MM.1S (cell line): ENCODE measurements at regions not wholly inside any gene's neighbourhood (a gene's known extent, or its start where the extent isn't known, plus 50 kb on each side); places are given as distances from the start of the nearest gene placed in this dataset.

Experiments used
- DNase-seq: peaks from one replicate; pipeline ENCODE4 v3.0.0-alpha.2; 2015
- H2AFZ ChIP-seq: fragments of 300-600 bp; sonication (generic); 2 replicates; pipeline ENCODE4 v1.6.0; 2016; ENCODE audit warnings: antibody characterized with exemption, low read length
- H3F3A ChIP-seq: fragments of 300-600 bp; sonication (generic); 2 replicates; pipeline ENCODE4 v1.6.1; 2016; ENCODE audit warnings: mild to moderate bottlenecking, antibody characterized with exemption, low read length, moderate library complexity, mixed read lengths; ENCODE audit not compliant: insufficient read depth
- H3K27ac ChIP-seq: fragments of 300-600 bp; sonication (generic); 2 replicates; pipeline ENCODE4 v1.5.1; 2016; ENCODE audit warnings: mild to moderate bottlenecking, low read length
- H3K27me3 ChIP-seq: fragments of 300-600 bp; sonication (generic); replicated peaks from 2 replicates; pipeline ENCODE4 v1.6.0; 2016; ENCODE audit warnings: low read length; ENCODE audit not compliant: insufficient read depth
- H3K36me3 ChIP-seq: fragments of 300-600 bp; sonication (generic); replicated peaks from 2 replicates; pipeline ENCODE4 v1.6.1; 2016; ENCODE audit warnings: mild to moderate bottlenecking, low read length, mixed read lengths; ENCODE audit not compliant: insufficient read depth
- H3K4me1 ChIP-seq: fragments of 300-600 bp; sonication (generic); 2 replicates; pipeline ENCODE4 v1.6.1; 2016; ENCODE audit warnings: low read length, mixed read lengths
- H3K4me2 ChIP-seq: fragments of 300-600 bp; sonication (generic); 2 replicates; pipeline ENCODE4 v1.6.0; 2016; ENCODE audit warnings: low read depth, low read length
- H3K4me3 ChIP-seq: fragments of 300-600 bp; sonication (generic); 2 replicates; pipeline ENCODE4 v1.5.1; 2016; ENCODE audit warnings: low read length, mixed read lengths
- H3K79me2 ChIP-seq: fragments of 300-600 bp; sonication (generic); 2 replicates; pipeline ENCODE4 v1.6.1; 2016; ENCODE audit warnings: mixed run types, low read length, mixed read lengths
- H3K9ac ChIP-seq: fragments of 300-600 bp; sonication (generic); 2 replicates; pipeline ENCODE4 v1.6.1; 2016; ENCODE audit warnings: low read length, mixed read lengths
- H3K9me2 ChIP-seq: fragments of 300-600 bp; sonication (generic); replicated peaks from 2 replicates; pipeline ENCODE4 v1.6.1; 2016; ENCODE audit warnings: mild to moderate bottlenecking, low read length, mixed read lengths; ENCODE audit not compliant: insufficient read depth
- H3K9me3 ChIP-seq: fragments of 300-600 bp; sonication (generic); replicated peaks from 2 replicates; pipeline ENCODE4 v1.6.1; 2016; ENCODE audit warnings: mild to moderate bottlenecking, low read length, mixed read lengths; ENCODE audit not compliant: insufficient read depth
- H4K20me1 ChIP-seq: fragments of 300-600 bp; sonication (generic); 2 replicates; pipeline ENCODE4 v1.6.1; 2016; ENCODE audit warnings: mild to moderate bottlenecking, low read length, moderate library complexity, mixed read lengths; ENCODE audit not compliant: insufficient read depth
- CTCF ChIP-seq: fragments of 300-600 bp; sonication (generic); IDR thresholded peaks from 2 replicates; pipeline ENCODE4 v1.5.1; 2016; ENCODE audit warnings: antibody characterized with exemption, low read length, mixed read lengths
- EZH2 ChIP-seq: fragments of 300-600 bp; sonication (generic); optimal IDR thresholded peaks from 2 replicates; pipeline ENCODE3; 2017; ENCODE audit warnings: low read depth, mild to moderate bottlenecking, antibody characterized with exemption, low read length, mixed read lengths
- EZH2phosphoT487 ChIP-seq: fragments of 300-600 bp; sonication (generic); IDR thresholded peaks from 2 replicates; pipeline ENCODE4 v1.6.1; 2018; ENCODE audit warnings: antibody characterized with exemption, low read length

DNA sequence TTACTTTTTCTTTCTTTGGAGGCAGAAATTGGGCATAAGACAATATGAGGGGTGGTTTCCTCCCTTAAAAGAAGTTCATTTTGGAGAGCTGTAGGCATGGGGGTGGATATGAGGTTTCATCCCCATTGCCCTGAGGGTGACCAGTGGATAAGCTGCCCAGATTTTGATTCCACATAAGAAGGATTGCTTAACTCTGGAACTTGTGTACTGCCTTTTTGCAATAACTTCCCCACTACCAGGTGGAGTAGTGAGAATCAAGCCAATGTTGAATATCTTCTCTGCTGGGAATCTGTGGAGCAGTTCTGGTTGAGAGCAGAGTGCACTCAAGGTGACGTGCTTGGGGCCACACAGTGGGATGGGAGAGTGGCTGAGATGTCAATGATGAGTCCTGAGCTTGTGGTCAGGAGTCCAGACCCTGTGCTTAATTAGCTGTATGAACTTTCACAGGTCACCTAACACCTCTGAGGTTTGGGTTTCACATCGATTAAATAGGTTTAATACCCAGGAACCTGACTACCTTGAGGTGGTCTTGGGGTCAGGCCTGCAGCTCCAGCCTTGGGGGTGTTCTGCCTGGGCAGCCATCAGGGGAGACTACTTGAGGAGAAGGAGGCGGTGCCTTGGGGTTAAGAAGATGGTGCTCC is 152.9 kb downstream of the FCRL5 start:
- Histone ChIP-seq H3K4me2 (peak overlapping the region; percentile 28; the same call in 1 of the 2 replicates), H3K79me2 (no peaks in the 10 kb centered on the region), H3K9me2 (no peaks in the 10 kb centered on the region), H3K9me3 (no peaks in the 10 kb centered on the region), H3K4me1 (peaks cover 31% of the 10 kb centered on the region), H3F3A (peaks cover 7% of the 10 kb centered on the region), H3K9ac (no peak overlapping the region), H3K36me3 (no peaks in the 10 kb centered on the region), H2AFZ (no peak overlapping the region), H3K27ac (no peak overlapping the region; the same call in 1 of the 2 replicates), H3K4me3 (no peak overlapping the region), H4K20me1 (no peaks in the 10 kb centered on the region), H3K27me3 (no peaks in the 10 kb centered on the region)
- no peak for DNase-seq
- TF ChIP-seq EZH2 = no peak
- TF ChIP-seq EZH2phosphoT487 = no peak
- TF ChIP-seq CTCF = no peak

DNA sequence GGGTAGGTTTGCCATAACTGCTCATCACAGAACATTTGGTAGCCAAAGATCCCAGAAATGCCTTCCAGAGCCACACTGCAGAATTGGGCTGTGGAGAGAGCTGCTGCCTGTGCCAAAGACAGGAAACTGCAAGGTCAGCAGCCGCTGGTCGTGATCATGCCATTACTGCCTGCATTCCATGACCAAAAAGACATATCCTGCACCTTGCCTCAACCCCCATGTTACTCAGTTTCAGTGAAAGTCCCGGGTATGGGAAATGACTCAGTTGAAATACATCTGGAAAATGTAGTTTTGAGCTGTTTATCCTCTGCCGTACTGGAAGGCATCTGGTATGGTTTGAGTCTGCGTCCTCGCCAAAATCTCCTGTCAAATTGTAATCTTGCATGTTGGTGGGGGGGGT is 161.7 kb downstream of the FCRL5 start:
- no peaks in the 10 kb centered on the region for H3F3A ChIP-seq
- H3K27me3 ChIP-seq = no peaks in the 10 kb centered on the region
- DNase-seq = no peak
- no peak overlapping the region for H3K4me3 ChIP-seq
- no peak overlapping the region for H3K9ac ChIP-seq
- H3K9me2 ChIP-seq = no peaks in the 10 kb centered on the region
- H4K20me1 ChIP-seq = no peaks in the 10 kb centered on the region
- H2AFZ ChIP-seq = no peak overlapping the region
- TF ChIP-seq EZH2phosphoT487 (no peak), EZH2 (no peak), CTCF (no peak)
- no peak overlapping the region for H3K27ac ChIP-seq
- H3K4me2 ChIP-seq = no peak overlapping the region
- no peaks in the 10 kb centered on the region for H3K9me3 ChIP-seq
- H3K36me3 ChIP-seq = no peaks in the 10 kb centered on the region
- no peaks in the 10 kb centered on the region for H3K4me1 ChIP-seq
- no peaks in the 10 kb centered on the region for H3K79me2 ChIP-seq

DNA sequence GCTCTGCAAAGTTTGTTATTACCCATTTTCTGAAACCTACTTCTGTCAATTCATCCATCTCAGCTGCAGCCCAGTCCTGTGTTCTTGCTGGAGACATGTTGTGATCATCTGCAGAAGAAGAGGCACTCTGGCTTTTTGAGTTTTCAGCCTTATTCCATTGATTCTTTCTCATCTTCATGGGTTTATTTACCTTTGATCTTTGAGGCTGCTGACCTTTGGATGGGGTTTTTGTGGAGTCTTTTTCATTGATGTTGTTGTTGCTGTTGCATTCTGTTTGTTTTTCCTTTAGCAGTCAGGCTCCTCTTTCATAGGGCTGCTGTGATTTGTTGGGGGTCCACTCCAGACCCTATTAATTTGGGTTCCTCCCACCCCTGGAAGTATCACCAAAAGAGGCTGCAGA is 164.3 kb downstream of the FCRL5 start:
- TF ChIP-seq CTCF (no peak), EZH2phosphoT487 (no peak), EZH2 (no peak)
- H2AFZ ChIP-seq = no peak overlapping the region
- H3K4me3 ChIP-seq = no peak overlapping the region
- H3K4me2 ChIP-seq = no peak overlapping the region
- no peak for DNase-seq
- H3F3A ChIP-seq = no peaks in the 10 kb centered on the region
- H3K27ac ChIP-seq = no peak overlapping the region
- H3K27me3 ChIP-seq = no peaks in the 10 kb centered on the region
- H3K9me2 ChIP-seq = no peaks in the 10 kb centered on the region
- H3K79me2 ChIP-seq = no peaks in the 10 kb centered on the region
- H3K9me3 ChIP-seq = no peaks in the 10 kb centered on the region
- H4K20me1 ChIP-seq = no peaks in the 10 kb centered on the region
- no peak overlapping the region for H3K9ac ChIP-seq
- no peaks in the 10 kb centered on the region for H3K36me3 ChIP-seq
- H3K4me1 ChIP-seq = no peaks in the 10 kb centered on the region
